K562 (cell line): ENCODE measurements at regions not wholly inside any gene's neighbourhood (a gene's known extent, or its start where the extent isn't known, plus 50 kb on each side); places are given as distances from the start of the nearest gene placed in this dataset.

Experiments
- ATAC-seq: fragments of 200-7000 bp; cut with Tn5 transposase; 3 replicates; pipeline ENCODE4 v1.9.1; 2020; ENCODE audit warnings: moderate library complexity
- BruUV-seq: library from RNA; stranded (reverse); fragments of 400-500 nt; replicated peaks from 2 replicates; lab custom pipeline; 2021; lab: Mats Ljungman, UMichigan
- CTCF ChIA-PET: fragments of 300-600 bp; formaldehyde crosslinking; extraction: SDS; loops from one replicate; lab custom pipeline; 2021; ENCODE audit warnings: low intra/inter-chr PET ratio; lab: Yijun Ruan, JAX
- POLR2A ChIA-PET: fragments of 300-600, 350-650 bp; sonication (Branson Sonifier 250); formaldehyde crosslinking; extraction: SDS; loops from one replicate; lab custom pipeline; 2021; ENCODE audit warnings: antibody characterized with exemption, inconsistent platforms; lab: Yijun Ruan, JAX
- DNase-seq, 4 experiments: peaks; one replicate each; pipeline versions ENCODE4 v3.0.0 to v3.0.0-alpha.2; 2011 to 2018; ENCODE audit warnings: low spot score in 3 of 4, mixed read lengths in 3 of 4; ENCODE audit errors: extremely low read depth in 1 of 4
- FAIRE-seq: peaks from 2 replicates; lab custom pipeline; 2011; peaks lifted over from hg19 to GRCh38; lab: Jason Lieb, UNC
- H2AFZ ChIP-seq: 2 replicates; pipeline ENCODE4 v1.6.0; 2011; ENCODE audit warnings: low read depth, low read length, control low read depth, inconsistent platforms
- H3K27ac ChIP-seq: fragments of 200-600 bp; 3 replicates; pipeline ENCODE4 v1.8.0; 2011; ENCODE audit warnings: low read depth, mild to moderate bottlenecking, control low read depth, inconsistent platforms, low read length, moderate library complexity, mixed read lengths; ENCODE audit errors: extremely low read depth
- H3K27me3 ChIP-seq, 2 experiments: fragments of 300-600 bp in 1 of 2; 2 replicates in 1 of 2; 3 replicates in 1 of 2; pipeline versions ENCODE4 v1.6.0 to v1.8.0; 2011; ENCODE audit warnings: inconsistent platforms in 2 of 2, low read length in 2 of 2, mild to moderate bottlenecking in 1 of 2, mixed read lengths in 1 of 2, moderate library complexity in 1 of 2; ENCODE audit not compliant: control insufficient read depth in 2 of 2, insufficient read depth in 2 of 2
- H3K36me3 ChIP-seq: fragments of 300-600 bp; 3 replicates; pipeline ENCODE4 v1.8.0; 2011; ENCODE audit warnings: mild to moderate bottlenecking, low read length, inconsistent platforms; ENCODE audit not compliant: control insufficient read depth, insufficient read depth
- H3K4me1 ChIP-seq, 2 experiments: fragments of 200-600 bp in 1 of 2; replicated peaks in 1 of 2; 2 replicates in 1 of 2; 3 replicates in 1 of 2; pipeline versions ENCODE4 v1.5.1 to v1.8.0; 2011; ENCODE audit warnings: inconsistent platforms in 2 of 2, low read length in 2 of 2, mild to moderate bottlenecking in 1 of 2, mixed read lengths in 1 of 2, moderate library complexity in 1 of 2; ENCODE audit not compliant: control insufficient read depth in 2 of 2, insufficient read depth in 2 of 2
- H3K4me2 ChIP-seq: 2 replicates; pipeline ENCODE4 v1.6.1; 2011; ENCODE audit warnings: low read length, control low read depth, inconsistent platforms, mixed read lengths; ENCODE audit not compliant: insufficient read depth
- H3K4me3 ChIP-seq: fragments of 200-600 bp; sonication (generic), shearing (Covaris generic); 2 replicates; pipeline ENCODE4 v1.5.1; 2016; ENCODE audit warnings: control low read depth, inconsistent platforms
- H3K79me2 ChIP-seq: fragments of 200-600 bp; 3 replicates; pipeline ENCODE4 v1.8.0; 2011; ENCODE audit warnings: low read length, inconsistent platforms; ENCODE audit not compliant: control insufficient read depth, insufficient read depth
- H3K9ac ChIP-seq, 2 experiments: 2 replicates each; pipeline versions ENCODE4 v1.6.0 to v1.6.1; 2011; ENCODE audit warnings: low read depth in 2 of 2, low read length in 2 of 2, control low read depth in 1 of 2, inconsistent platforms in 1 of 2, mild to moderate bottlenecking in 1 of 2, mixed read lengths in 1 of 2; ENCODE audit not compliant: insufficient read depth in 1 of 2
- H3K9me1 ChIP-seq: one replicate; pipeline ENCODE4 v1.6.0; 2011; ENCODE audit warnings: inconsistent platforms, mild to moderate bottlenecking, low read length, moderate library complexity; ENCODE audit not compliant: control insufficient read depth, insufficient read depth
- H3K9me3 ChIP-seq: replicated peaks from 2 replicates; pipeline ENCODE4 v1.5.1; 2011; ENCODE audit warnings: low read depth, low read length, inconsistent platforms; ENCODE audit not compliant: control insufficient read depth, insufficient read depth
- H4K20me1 ChIP-seq: replicated peaks from 2 replicates; pipeline ENCODE4 v1.6.1; 2011; ENCODE audit warnings: low read length, inconsistent platforms, mixed read lengths; ENCODE audit not compliant: control insufficient read depth, insufficient read depth
- CHD2 ChIP-seq: IDR thresholded peaks from 2 replicates; pipeline ENCODE4 v1.6.1; 2011; ENCODE audit warnings: low read depth, low read length
- E2F3 ChIP-seq: fragments of 250-450 bp; sonication (Bioruptor Pico); IDR thresholded peaks from 2 replicates; pipeline ENCODE4 v1.4.0; 2020; ENCODE audit warnings: mild to moderate bottlenecking
- FOXK2 ChIP-seq, 2 experiments: fragments of 450-650 bp; IDR thresholded peaks in 1 of 2; conservative IDR thresholded peaks in 1 of 2; 2 replicates each; pipeline ENCODE4 v1.6.1; 2016; ENCODE audit warnings: low read depth in 2 of 2, mild to moderate bottlenecking in 1 of 2
- HMG20B ChIP-seq: fragments of 250-450 bp; sonication (Bioruptor Pico); IDR thresholded peaks from 2 replicates; pipeline ENCODE4 v1.5.0; 2021; ENCODE audit warnings: mild to moderate bottlenecking
- POLR2AphosphoS5 ChIP-seq: IDR thresholded peaks from 2 replicates; pipeline ENCODE4 v1.6.1; 2011; ENCODE audit warnings: mild to moderate bottlenecking, low read depth, low read length, moderate library complexity; ENCODE audit not compliant: control insufficient read depth, insufficient read depth
- SOX6 ChIP-seq: fragments of 450-650 bp; IDR thresholded peaks from 2 replicates; pipeline ENCODE4 v1.6.1; 2014; ENCODE audit warnings: mild to moderate bottlenecking
- SRSF3 ChIP-seq: fragments of 200-400 bp; formaldehyde crosslinking; IDR thresholded peaks from 2 replicates; pipeline ENCODE4 v1.6.1; 2016; ENCODE audit warnings: mild to moderate bottlenecking, low read length, moderate library complexity; ENCODE audit not compliant: insufficient read depth
- STAG1 ChIP-seq: sonication (generic); formaldehyde crosslinking; IDR thresholded peaks from 2 replicates; pipeline ENCODE4 v1.5.0; 2020; ENCODE audit warnings: missing genetic modification reagents, borderline replicate concordance
- TAF7 ChIP-seq: fragments of 450-650 bp; IDR thresholded peaks from 2 replicates; pipeline ENCODE4 v1.6.1; 2016; ENCODE audit warnings: missing genetic modification characterization, missing compliant biosample characterization
- THRAP3 ChIP-seq: fragments of 450-650 bp; IDR thresholded peaks from 2 replicates; pipeline ENCODE4 v1.6.1; 2016; ENCODE audit warnings: mild to moderate bottlenecking, inconsistent platforms, borderline replicate concordance
- WGBS: fragments of 100-300 bp; shearing (Covaris generic); methylation state at CpG from one replicate; pipeline ENCODE4 v1.1.6; 2016; ENCODE audit warnings: low coverage, mixed read lengths; ENCODE audit not compliant: insufficient coverage; ENCODE audit errors: missing lambda C conversion rate; 5-methylcytosine and 5-hydroxymethylcytosine counted together
- in situ Hi-C: fragments of 300-500 bp; cut with MboI; formaldehyde crosslinking; loops from 4 replicates; pipeline ENCODE4 v1.15.0; 2018; ENCODE audit warnings: inconsistent platforms, mixed read lengths
- intact Hi-C: fragments of 100-400 bp; cut with micrococcal nuclease; formaldehyde crosslinking; loops from 2 replicates; pipeline ENCODE4 v1.14.2; 2022
- TF ChIP-seq, protein P1 (sequence below): fragments of 250-450 bp; sonication (Bioruptor Pico); IDR thresholded peaks from 2 replicates; pipeline ENCODE4 v1.4.0; 2020; ENCODE audit warnings: borderline replicate concordance
- TF ChIP-seq, protein P2 (sequence below), 2 experiments: fragments of 450-650 bp; conservative IDR thresholded peaks; 2 replicates each; pipeline ENCODE4 v1.6.1; 2017; ENCODE audit warnings: mild to moderate bottlenecking in 2 of 2, moderate library complexity in 2 of 2
- TF ChIP-seq, protein P3 (sequence below): fragments of 250-450 bp; sonication (Bioruptor Pico); IDR thresholded peaks from 2 replicates; pipeline ENCODE4 v1.4.0; 2020

DNA sequence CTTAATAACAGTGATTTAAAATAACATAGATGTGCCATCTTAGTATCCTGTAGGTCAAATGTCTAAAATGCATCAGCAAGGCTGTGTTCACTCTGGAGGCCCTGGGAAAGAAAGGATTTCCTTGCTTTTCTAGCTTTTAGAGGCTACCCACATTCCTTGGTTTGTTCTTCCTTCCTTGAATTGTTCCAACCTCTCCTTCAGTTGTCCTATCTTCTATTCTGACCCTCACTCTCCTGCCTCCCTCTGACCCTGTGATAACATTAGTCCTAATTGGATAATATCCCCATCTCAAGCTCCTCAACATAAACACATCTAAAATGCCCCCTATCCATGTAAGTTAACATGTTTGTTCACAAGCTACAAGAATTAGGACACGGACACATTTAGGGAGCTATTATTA is 733.5 kb downstream of the SOCS6 start:
- intact Hi-C loops (no loop called here), in situ Hi-C loops (no loop called here)
- Histone ChIP-seq H3K27me3 (no peaks in the 10 kb centered on the region), H3K36me3 (no peaks in the 10 kb centered on the region), H3K79me2 (no peaks in the 10 kb centered on the region), H3K9me3 (no peaks in the 10 kb centered on the region), H4K20me1 (no peaks in the 10 kb centered on the region), H3K4me3 (no peak overlapping the region), H3K4me2 (no peak overlapping the region), H2AFZ (no peak overlapping the region), H3K9ac (no peak overlapping the region), H3K4me1 (no peaks in the 10 kb centered on the region), H3K9me1 (no peaks in the 10 kb centered on the region), H3K27ac (no peak overlapping the region)
- ChIA-PET POLR2A (no interaction called here), CTCF (no interaction called here)
- no peak for FAIRE-seq
- WGBS = 0% methylated on average over 1 of the region's 1 CpG
- ATAC-seq = no peak
- no peak for DNase-seq
- BruUV-seq = no TSS peak
- TF ChIP-seq POLR2AphosphoS5 (no peak), STAG1 (no peak), HMG20B (no peak), CHD2 (no peak), SRSF3 (no peak), E2F3 (CRISPR knock-in tag) (no peak), TAF7 (no peak), THRAP3 (no peak), FOXK2 (conservative IDR thresholded peaks at IDR 0.05 in 1 of 2, IDR thresholded peaks at IDR 0.05 in 1 of 2; ENCODE audit: low read depth in 2 of 2) (no peak), SOX6 (no peak)
- TF ChIP-seq, protein P1, sequence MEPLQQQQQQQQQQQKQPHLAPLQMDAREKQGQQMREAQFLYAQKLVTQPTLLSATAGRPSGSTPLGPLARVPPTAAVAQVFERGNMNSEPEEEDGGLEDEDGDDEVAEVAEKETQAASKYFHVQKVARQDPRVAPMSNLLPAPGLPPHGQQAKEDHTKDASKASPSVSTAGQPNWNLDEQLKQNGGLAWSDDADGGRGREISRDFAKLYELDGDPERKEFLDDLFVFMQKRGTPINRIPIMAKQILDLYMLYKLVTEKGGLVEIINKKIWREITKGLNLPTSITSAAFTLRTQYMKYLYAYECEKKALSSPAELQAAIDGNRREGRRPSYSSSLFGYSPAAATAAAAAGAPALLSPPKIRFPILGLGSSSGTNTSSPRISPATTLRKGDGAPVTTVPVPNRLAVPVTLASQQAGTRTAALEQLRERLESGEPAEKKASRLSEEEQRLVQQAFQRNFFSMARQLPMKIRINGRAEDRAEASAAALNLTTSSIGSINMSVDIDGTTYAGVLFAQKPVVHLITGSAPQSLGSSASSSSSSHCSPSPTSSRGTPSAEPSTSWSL (CRISPR knock-in tag) = no peak
- TF ChIP-seq, protein P2, sequence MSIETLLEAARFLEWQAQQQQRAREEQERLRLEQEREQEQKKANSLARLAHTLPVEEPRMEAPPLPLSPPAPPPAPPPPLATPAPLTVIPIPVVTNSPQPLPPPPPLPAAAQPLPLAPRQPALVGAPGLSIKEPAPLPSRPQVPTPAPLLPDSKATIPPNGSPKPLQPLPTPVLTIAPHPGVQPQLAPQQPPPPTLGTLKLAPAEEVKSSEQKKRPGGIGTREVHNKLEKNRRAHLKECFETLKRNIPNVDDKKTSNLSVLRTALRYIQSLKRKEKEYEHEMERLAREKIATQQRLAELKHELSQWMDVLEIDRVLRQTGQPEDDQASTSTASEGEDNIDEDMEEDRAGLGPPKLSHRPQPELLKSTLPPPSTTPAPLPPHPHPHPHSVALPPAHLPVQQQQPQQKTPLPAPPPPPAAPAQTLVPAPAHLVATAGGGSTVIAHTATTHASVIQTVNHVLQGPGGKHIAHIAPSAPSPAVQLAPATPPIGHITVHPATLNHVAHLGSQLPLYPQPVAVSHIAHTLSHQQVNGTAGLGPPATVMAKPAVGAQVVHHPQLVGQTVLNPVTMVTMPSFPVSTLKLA (conservative IDR thresholded peaks at IDR 0.05) = no peak
- TF ChIP-seq, protein P3, sequence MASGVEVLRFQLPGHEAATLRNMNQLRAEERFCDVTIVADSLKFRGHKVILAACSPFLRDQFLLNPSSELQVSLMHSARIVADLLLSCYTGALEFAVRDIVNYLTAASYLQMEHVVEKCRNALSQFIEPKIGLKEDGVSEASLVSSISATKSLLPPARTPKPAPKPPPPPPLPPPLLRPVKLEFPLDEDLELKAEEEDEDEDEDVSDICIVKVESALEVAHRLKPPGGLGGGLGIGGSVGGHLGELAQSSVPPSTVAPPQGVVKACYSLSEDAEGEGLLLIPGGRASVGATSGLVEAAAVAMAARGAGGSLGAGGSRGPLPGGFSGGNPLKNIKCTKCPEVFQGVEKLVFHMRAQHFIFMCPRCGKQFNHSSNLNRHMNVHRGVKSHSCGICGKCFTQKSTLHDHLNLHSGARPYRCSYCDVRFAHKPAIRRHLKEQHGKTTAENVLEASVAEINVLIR (CRISPR knock-in tag) = no peak
- TF ChIP-seq, all 486 proteins: peak for 0
